Activated naive CD8-positive, alpha-beta T cell treated with anti-CD3 and anti-CD28 coated beads, Interleukin-2, amount 50 U/mL, for 16 hours (primary cell): ENCODE measurements at regions not wholly inside any gene's neighbourhood (a gene's known extent, or its start where the extent isn't known, plus 50 kb on each side); places are given as distances from the start of the nearest gene placed in this dataset.

Source experiments
- DNase-seq: peaks from one replicate; pipeline ENCODE4 v3.0.0-alpha.2; 2020; ENCODE audit warnings: low read depth, low spot score

DNA sequence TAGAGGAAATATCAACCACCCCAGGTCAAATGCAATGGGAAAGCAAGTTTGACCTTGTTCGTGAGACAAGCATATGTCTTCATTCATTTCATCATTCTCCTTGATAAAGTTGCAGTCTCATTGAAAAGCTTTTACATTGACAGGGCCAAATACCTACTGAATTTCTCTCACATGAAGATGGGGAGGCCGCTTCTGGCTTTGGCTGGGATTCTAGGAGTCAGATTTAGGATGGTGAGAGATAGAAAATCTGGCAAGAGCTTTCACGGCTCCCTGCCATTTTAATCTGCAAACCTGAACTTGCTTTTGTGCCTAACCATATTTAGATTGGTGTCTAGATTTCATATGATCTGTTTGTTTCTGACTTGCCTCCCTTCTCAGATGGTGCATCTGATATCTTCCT lies 88.0 kb downstream of the TMEM100 start:
- DNase-seq: no peak

DNA sequence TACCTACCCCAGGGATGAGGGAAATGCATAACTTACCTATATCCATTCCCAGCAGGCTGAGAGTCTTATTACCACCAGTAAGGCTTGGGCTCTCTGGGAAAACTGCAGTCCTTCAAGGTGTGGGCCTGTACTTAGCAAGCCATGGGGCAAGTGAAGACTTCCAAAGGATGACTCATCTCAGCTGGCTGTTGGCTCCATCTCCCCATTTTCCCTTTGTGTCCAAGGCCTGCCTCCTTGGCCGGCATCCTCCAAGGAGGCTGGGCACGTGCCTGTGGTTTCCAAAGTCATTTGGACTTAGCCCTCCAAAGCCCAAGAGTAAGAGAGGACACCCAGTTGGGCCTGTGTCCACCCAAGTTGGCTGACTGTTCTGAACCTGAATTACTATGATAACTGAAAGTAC lies 89.8 kb downstream of the TMEM100 start:
- DNase-seq: no peak

DNA sequence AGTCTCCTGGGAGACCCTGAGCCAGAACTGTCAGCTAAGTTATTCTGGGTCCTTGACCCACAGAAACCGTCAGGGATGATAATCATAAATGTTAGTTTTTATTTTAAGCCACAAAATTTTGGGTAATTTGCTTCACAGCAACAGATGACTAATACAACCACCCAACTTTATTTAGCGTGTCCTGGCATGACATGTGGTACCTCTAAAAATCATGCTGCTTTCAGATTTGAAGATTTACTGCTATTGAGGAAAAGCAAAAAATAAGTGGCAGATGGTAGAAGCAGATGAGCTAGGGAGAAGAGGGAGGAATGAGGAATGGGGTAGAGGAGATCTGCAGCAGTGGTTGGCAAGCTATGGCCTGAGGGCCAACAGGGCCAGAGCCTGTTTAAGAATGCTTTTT lies 90.4 kb downstream of the TMEM100 start:
- no peak for DNase-seq

DNA sequence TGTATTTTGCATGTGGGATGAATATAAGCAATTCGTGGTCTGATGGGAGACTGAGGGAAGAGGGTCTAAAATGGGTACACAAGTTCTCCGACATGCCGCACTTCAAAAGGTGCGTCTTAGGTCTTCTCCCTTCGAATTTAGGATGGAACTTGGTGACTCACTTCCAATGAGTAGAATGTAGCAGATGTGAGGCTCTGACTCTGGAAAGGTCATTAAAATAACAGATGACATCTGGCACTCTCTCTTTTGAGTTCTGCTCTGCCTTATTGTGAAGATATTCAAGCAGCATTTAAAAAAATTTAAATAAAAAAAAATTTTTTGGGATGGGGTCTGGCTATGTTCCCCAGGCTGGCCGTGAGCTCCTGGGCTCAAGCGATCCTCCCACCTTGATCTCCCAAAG lies 92.7 kb downstream of the TMEM100 start:
- no peak for DNase-seq

DNA sequence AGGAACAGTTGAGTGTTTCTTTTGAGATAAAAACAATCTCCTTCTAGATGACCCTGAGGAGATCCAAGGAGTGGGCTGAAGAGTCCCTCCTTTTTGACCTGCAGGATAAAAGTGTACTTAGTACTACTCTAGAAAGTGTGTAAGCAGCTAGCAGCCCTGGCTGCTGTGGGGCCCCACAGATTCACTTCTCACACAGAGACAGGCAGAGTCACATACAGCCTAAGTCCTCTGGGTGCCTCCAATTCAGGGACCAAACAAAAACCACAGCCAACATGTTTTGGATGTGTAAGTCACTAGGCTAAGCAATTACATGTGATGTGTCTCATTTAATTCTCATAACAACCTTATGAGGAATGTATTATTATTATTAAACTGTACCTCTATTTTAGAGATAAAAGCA lies 97.1 kb downstream of the TMEM100 start:
- DNase-seq: no peak

DNA sequence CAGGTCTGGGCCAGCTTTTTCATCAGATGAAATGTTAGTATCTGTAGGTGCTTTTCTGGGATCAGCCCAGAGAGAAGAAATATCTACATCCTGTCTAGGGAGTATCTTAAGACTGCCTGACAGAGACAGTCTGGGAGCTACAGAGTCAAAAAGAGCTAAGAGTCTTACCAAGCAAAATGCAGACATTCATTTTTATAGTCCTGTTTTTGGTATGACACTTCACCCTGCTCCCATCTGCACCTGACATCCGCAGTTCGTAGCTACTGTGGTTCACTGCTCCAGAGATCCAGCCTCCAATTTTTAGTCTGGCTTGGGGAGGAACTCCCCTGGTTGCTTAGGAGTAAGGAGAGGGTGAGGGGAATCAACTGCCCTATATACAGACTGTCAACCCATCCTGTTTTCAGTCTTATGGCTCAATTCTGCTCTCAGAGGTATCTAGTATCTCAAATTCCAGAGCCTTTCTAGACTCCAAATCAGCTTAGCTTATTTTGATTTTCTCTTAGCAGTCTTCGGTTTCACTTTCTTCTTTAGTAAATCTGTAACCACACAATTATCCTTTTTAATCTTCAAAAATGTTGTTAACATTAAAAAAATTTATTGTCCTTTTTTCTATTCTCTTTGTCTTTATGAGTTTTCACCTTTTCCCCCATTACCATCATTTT lies 97.8 kb downstream of the TMEM100 start:
- no peak for DNase-seq

DNA sequence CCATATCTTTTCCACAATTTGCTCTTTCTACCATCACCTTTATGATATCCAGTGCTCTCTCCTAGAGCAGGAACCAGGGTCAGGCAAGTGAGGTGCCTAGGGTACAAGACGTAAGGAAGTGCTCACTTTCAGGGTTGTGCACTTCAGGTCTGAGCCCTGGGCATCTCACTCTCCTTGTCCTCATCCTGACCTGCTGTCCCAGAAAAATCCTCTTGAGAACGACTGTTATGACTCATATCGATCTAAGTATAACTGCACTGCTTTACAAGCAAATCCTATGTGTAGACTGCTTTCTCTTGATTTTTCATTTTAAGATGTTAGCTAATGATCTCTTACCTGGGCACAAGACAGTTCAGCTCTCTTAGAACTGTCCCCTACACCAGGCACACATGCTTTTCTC lies 100.1 kb downstream of the TMEM100 start:
- DNase-seq: no peak

DNA sequence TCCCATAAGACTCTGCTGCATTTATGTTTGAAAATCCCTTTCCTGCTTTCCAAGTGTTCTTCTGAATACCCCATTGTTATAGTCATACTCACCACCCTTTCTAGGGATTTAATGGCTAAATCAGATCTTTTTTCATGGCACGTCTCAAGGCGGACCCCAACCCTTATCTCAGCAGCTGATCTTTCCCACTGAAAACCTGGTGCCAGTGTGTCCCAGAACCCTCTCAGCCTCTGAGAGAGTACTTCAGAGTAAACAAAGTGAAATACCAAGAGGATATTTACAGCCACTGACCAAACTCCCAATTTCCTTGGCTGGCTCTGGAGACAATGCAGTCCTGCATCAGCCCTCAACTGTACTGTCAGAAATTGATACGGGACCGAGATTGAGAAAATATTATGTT lies 101.7 kb downstream of the TMEM100 start:
- no peak for DNase-seq

DNA sequence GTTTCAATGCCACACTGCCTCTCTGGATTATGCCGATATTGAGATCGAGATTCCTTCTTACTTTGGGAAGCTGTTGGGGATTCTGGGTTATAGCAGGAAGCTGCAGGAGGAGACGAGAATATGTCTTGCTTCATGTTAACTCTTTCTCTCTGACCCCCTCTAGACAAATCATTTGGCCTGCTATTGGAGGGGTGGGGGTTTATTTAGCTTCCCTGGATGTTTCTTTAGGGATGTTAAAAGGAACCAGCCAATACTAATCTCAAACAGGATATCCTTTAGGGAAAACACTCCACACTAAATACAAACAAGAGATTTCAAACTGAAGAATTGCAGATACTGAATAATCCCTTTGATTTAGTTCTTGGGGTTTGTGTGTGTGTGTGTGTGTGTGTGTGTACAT lies 102.6 kb downstream of the TMEM100 start:
- DNase-seq: no peak

DNA sequence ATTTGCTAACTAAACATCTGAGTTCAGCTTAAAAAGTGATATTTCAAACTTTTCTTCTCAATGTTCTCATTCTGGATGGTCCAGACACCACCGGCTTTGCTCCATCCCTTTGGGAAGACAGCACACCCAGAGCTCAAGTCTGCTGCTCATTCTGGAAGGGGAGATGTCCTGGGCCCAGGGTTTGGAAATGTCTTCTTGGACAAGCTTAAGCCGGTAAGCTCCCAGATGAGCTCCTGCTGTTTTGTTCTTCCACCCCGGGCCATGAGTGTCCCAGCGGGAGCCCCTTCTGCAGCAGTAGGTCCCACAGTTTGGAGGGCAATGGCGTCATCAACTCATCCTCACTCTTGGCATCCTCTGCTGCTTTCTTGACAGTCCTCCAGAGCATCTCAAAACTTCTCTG lies 105.2 kb downstream of the TMEM100 start:
- no peak for DNase-seq

DNA sequence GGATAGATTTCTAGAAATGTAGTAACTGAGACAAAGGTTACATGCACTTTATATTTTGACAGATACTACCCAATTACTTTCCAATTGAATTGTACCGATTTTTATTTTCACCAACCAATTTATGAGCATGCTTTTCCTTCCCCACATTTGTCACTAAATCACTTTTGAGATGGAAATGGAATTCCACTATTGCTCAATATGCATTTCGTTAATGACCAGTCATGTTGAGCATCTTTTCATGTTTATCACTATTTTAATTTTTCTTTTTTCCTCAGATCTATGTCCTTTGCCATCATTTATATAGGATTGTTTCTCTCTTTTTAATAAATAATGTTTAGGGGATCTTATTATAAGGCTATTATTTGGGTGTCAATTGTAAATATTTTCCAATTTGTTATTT lies 102.8 kb upstream of the SMIM36 start:
- no peak for DNase-seq

DNA sequence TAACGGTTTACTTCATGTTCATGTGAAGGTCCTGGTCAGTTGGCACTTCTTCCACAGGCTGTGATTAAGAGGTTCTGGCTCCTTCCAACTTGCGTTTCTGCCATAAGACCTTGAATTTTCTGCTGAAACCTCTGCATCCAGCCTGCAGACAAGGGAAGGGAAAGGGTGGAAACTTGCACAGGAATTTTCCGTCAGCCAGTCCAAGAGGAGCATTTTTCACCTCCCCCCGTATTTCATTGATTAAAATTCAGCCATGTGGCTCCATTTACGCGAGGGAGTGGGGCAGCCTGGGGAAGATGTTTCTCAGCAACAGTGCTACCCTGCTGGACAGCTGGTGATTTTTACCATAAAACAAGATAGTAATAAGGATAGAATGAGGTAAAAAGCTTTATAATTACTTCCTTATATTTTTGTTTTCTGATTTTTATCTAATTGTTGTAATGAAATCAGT lies 101.5 kb upstream of the SMIM36 start:
- no peak for DNase-seq

DNA sequence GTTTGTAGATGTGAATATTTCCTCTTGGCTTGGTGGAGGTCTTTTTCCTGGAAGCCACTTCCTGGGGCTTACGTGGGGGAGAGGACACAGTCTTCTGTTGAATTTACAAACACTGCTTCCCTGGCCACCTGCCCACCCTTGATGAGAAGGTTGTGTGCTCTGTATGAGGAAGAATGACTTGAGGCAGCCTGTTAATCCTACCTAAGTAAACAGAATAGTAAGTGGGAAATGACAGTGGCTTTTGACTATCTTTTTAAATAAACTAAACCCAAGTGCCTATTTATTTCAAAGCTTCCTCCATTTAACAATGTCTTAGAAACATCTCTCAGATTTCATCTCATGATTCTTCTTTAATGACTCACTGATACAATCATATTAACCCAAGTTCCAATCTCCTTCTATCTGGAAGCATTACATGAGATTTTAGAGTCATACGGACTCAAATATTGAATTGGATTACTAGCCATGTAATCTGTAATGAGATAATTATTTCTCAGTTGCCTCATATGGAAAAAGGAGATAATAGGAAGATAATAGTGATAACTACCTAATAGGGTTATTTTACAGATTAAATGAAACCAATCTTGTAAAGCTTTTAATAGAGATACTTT lies 96.6 kb upstream of the SMIM36 start:
- DNase-seq: no peak

DNA sequence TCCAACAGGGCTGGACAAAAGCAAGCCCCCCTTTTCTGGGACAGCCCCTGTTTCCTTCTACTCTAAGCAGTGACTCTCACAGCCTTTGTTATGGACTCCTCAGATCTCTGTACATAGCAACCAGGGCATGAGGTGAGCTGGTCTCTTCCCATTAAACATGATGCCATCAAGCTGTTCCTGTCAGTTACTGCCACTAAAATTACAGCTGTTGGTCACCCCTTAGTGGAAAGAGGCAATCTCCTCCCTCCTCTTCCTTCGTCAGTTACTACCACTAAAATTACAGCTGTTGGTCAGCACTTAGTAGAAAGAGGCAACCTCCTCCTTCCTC lies 95.2 kb upstream of the SMIM36 start:
- no peak for DNase-seq

DNA sequence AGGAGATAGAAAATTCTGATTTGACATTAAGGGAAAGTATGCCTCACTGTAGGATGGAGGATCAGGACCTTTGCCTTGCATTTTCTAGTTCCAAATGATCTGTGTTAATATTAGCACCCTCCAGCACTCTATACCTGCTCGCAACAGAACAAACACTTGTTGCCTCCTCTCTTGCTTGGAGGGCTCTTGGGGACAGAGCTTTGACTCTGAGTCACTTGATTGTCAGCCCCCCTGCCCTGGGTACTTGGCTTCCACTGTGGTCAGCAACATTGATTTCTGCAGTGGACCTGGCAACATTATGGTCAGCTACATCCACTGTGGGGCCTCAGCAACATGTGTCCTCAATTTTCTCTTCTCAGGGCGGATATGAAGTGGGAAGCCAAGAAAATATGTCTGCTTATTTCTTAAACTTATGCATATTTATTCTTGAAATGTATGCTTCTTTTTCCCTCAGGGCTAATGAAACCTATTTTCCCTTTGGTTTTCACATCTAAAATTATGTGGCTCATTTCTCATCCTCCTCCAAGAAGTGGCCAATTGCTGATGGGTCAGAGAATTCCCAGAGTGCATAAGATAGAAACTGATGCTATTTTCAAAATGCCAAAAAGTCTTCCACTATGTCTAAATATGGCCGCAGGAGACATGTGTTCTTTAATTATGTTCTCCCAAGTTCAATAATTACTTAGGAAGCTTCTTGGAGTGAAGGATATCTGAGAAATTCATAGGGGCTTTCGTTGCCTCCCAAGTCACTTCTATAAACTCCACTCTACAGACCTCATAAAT lies 94.6 kb upstream of the SMIM36 start:
- DNase-seq: no peak

DNA sequence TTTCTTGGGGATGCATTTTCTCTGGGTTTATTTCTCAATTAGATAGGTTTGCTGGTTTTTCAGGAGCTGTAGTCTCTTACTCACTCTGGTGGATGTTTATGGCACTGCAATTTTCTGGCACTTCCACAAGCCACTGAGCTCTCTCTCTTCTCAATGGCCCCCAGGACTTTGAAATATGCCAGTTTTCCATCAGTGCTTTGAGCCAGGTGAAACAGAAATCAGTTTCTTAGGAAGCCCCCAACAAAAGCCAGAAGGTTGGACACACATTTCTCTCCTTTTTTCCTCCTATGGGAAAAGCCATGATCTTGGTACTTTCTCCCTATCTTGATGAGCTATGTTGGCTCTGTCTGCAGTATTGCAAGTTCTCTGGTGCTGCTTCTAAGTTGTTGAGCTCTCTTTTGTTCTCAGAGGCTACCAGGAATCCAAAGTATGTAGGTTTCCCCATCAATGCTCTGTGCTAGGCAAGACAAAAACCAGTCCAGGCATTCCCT lies 90.7 kb upstream of the SMIM36 start:
- DNase-seq: no peak

DNA sequence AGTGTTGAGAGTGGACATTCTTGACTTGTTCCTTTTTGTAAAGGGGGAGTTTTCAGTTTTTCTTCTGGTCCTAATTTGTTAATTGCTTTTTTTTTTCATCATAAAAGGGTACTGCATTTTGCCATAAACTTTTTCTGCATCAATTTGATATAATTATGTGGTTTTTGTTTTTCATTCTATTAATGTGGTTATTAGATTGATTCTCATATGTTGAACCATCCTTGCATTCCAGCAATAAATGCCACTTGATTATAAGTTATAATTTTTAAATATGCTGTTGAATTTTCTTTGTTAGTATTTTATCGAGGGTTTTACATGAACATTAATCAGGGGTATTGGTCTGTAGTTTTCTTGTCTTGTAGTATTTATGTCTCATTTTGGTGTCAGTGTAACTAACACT lies 87.2 kb upstream of the SMIM36 start:
- DNase-seq: no peak

DNA sequence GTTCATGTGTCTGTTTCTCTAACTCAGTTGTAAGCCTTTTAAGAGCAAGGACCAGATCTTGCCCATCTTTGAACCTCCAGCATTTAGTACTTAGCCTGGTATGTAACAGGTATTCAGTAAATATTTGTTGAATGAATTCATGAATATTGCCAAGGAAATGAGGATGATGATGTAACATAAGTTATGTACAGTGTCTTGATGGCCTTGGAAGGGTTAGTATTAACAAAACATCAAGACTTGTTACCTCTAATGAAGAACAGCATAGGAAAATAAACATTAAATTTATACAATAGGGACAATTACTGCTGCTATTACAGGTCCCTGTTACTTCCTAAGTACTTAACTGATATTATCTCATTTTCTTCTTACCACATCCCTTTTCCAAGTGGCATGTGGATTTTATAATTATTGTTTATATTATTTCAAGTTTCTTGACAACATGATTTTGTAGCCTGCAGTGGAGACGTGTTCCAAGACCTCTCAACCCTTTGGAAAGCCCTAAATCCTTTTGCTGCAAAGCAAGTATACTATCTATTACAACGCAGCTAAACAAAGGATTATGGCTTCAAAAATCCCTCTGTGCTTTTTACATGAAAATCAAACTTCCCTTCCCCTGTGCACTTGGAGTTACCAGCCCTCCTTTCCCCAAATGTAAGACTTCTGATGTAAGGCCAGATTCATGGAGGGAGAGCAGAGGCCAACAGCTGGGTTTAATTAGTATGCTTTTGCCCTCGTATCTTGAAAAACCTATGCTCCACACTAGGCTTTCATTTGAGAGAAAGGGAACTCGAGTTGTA lies 77.4 kb upstream of the SMIM36 start:
- no peak for DNase-seq

DNA sequence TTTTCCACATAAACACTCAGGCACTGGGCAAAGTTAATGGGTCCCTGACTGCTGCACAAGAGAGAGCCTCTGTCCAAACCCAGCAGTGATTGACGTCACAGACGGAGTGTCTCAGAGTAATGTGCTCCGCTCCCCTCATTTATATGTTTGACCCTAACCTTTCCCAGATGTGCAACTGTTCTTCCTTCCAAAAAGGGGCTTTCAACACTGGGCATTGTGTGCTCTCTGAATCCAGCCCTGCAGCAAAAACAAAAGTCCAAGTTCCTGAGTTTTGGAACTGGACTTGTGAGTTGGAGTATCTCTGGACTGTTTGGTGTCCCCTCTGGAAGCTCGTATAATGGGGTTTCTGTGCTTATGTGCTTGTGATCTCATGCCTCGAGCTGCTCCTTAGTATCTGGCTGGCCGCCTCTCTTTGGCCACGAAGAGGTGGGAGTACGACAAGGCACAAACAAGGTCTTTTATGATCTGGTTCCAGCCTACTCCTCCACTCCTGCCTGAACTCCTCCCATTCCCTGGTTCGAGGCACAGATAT lies 76.4 kb upstream of the SMIM36 start:
- DNase-seq: no peak

DNA sequence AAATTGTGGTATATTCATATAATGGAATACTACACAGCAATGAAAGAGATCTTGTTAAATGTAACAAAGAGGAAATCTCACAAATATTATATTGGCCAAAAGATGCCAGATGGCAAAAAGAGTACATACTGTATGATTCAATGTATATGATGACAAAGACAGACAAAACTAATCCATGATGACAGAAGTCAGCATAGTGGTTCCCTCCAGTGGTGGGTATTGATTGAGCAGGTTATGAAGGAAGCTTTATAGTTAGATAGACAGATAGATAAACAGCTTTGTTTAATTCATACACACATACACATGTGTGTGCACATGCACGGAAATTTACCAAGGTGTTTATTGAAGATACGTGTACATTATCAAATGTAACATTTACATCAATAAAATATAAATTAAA lies 74.4 kb upstream of the SMIM36 start:
- DNase-seq: no peak

DNA sequence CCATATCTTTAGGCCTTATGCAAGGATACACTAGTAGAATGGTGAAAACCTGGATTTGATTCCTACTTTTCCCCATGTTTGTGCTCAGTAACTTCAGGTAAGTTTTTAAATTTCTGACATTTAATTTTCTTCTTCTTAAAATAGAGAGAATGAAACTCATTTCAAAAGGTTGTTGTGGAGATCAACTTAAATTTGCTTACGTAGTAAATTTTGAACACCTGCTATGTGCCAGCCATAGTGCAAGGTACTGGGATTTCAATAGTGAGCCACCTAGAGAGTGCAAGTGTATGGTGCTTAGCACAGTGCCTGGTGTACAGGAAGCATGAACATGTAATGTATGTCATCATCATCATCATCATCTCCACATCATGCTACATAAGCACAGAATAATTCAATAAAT lies 73.6 kb upstream of the SMIM36 start:
- DNase-seq: no peak
